Keratinocyte (primary cell): ENCODE measurements at regions not wholly inside any gene's neighbourhood (a gene's known extent, or its start where the extent isn't known, plus 50 kb on each side); places are given as distances from the start of the nearest gene placed in this dataset.

Experiments used
- DNase-seq: peaks from one replicate; pipeline ENCODE4 v3.0.0-alpha.2; 2011; ENCODE audit warnings: low read depth, missing footprints, low spot score
- FAIRE-seq: peaks from 2 replicates; lab custom pipeline; 2011; peaks lifted over from hg19 to GRCh38; lab: Jason Lieb, UNC
- H2AFZ ChIP-seq: 2 replicates; pipeline ENCODE4 v1.6.0; 2012; ENCODE audit warnings: low read length, control low read depth, inconsistent platforms; ENCODE audit not compliant: control insufficient read depth
- H3K27ac ChIP-seq: 2 replicates; pipeline ENCODE4 v1.5.1; 2011; ENCODE audit warnings: low read length; ENCODE audit not compliant: control insufficient read depth, insufficient read depth
- H3K27me3 ChIP-seq: 3 replicates; pipeline ENCODE4 v1.6.0; 2011; ENCODE audit warnings: low read length; ENCODE audit not compliant: control insufficient read depth, insufficient read depth; ENCODE audit errors: extremely low read depth
- H3K36me3 ChIP-seq, 2 experiments: 2 replicates in 1 of 2; 3 replicates in 1 of 2; pipeline ENCODE4 v1.5.1; 2011; ENCODE audit warnings: low read length in 2 of 2, mild to moderate bottlenecking in 1 of 2; ENCODE audit not compliant: control insufficient read depth in 2 of 2, insufficient read depth in 2 of 2; ENCODE audit errors: extremely low read depth in 1 of 2
- H3K4me1 ChIP-seq: 3 replicates; pipeline ENCODE4 v1.5.1; 2011; ENCODE audit warnings: low read length; ENCODE audit not compliant: control insufficient read depth, insufficient read depth; ENCODE audit errors: extremely low read depth
- H3K4me2 ChIP-seq: 3 replicates; pipeline ENCODE4 v1.6.0; 2011; ENCODE audit warnings: low read depth, low read length; ENCODE audit not compliant: control insufficient read depth, insufficient read depth; ENCODE audit errors: extremely low read depth
- H3K4me3 ChIP-seq, 3 experiments: fragments of 200-600 bp in 1 of 3; sonication (generic) in 1 of 3; 2 replicates in 2 of 3; 3 replicates in 1 of 3; pipeline ENCODE4 v1.5.1; 2011 to 2016; ENCODE audit warnings: low read length in 3 of 3, mild to moderate bottlenecking in 3 of 3, control low read depth in 2 of 3, inconsistent platforms in 1 of 3, low read depth in 1 of 3, mixed read lengths in 1 of 3, mixed run types in 1 of 3, moderate library complexity in 1 of 3; ENCODE audit not compliant: control insufficient read depth in 2 of 3, insufficient read depth in 2 of 3; ENCODE audit errors: extremely low read depth in 1 of 3
- H3K79me2 ChIP-seq: 2 replicates; pipeline ENCODE4 v1.6.0; 2012; ENCODE audit warnings: low read length; ENCODE audit not compliant: control insufficient read depth, insufficient read depth
- H3K9ac ChIP-seq: 3 replicates; pipeline ENCODE4 v1.6.0; 2011; ENCODE audit warnings: low read length; ENCODE audit not compliant: control insufficient read depth, insufficient read depth; ENCODE audit errors: extremely low read depth
- H3K9me1 ChIP-seq: 3 replicates; pipeline ENCODE4 v1.6.0; 2011; ENCODE audit warnings: low read length; ENCODE audit not compliant: control insufficient read depth, insufficient read depth; ENCODE audit errors: extremely low read depth
- H3K9me3 ChIP-seq: 2 replicates; pipeline ENCODE4 v1.5.1; 2012; ENCODE audit warnings: low read depth, low read length; ENCODE audit not compliant: control insufficient read depth
- H4K20me1 ChIP-seq: 3 replicates; pipeline ENCODE4 v1.6.0; 2011; ENCODE audit warnings: low read length; ENCODE audit not compliant: control insufficient read depth, insufficient read depth; ENCODE audit errors: extremely low read depth
- EZH2 ChIP-seq: IDR thresholded peaks from one replicate; pipeline ENCODE4 v1.6.1; 2012; ENCODE audit warnings: inconsistent platforms, mild to moderate bottlenecking, low read length, moderate library complexity
- dilution Hi-C: fragments of 300-500 bp; cut with MboI; formaldehyde crosslinking; loops from one replicate; pipeline ENCODE4 v1.7.0; 2020; ENCODE audit warnings: low sequenced_read_pairs; ENCODE audit not compliant: extremely low pct_ligation_motif_present
- TF ChIP-seq, protein P1 (sequence below), 3 experiments: IDR thresholded peaks in 1 of 3; conservative IDR thresholded peaks in 1 of 3; optimal IDR thresholded peaks in 1 of 3; 2 replicates in 2 of 3; 3 replicates in 1 of 3; pipeline versions ENCODE3 to v1.5.1; 2011; ENCODE audit warnings: low read length in 3 of 3, mild to moderate bottlenecking in 3 of 3, moderate library complexity in 2 of 3, control low read depth in 1 of 3, inconsistent platforms in 1 of 3; ENCODE audit not compliant: insufficient read depth in 2 of 3; ENCODE audit errors: extremely low read depth in 1 of 3

DNA sequence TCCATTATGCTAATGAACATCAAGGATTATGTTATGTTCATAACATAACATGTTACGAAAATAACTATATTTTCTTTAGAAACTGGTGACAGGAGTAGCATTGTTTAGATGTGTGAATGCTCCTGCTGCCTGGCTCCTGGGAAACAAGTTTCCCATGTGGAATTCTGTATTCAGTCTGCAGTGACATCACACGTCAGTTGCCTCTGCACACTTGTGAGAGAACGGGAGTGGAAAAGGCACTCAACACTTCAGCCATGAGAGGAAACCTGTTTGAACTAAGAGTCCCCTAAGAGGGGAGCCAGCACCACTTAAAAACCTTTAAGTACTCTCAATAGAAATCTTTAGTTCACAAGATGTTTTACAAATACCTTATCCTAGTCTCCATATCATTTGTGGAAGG lies 140.3 kb upstream of the FAM20C start:
- TF ChIP-seq EZH2 = no peak
- TF ChIP-seq, protein P1, sequence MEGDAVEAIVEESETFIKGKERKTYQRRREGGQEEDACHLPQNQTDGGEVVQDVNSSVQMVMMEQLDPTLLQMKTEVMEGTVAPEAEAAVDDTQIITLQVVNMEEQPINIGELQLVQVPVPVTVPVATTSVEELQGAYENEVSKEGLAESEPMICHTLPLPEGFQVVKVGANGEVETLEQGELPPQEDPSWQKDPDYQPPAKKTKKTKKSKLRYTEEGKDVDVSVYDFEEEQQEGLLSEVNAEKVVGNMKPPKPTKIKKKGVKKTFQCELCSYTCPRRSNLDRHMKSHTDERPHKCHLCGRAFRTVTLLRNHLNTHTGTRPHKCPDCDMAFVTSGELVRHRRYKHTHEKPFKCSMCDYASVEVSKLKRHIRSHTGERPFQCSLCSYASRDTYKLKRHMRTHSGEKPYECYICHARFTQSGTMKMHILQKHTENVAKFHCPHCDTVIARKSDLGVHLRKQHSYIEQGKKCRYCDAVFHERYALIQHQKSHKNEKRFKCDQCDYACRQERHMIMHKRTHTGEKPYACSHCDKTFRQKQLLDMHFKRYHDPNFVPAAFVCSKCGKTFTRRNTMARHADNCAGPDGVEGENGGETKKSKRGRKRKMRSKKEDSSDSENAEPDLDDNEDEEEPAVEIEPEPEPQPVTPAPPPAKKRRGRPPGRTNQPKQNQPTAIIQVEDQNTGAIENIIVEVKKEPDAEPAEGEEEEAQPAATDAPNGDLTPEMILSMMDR (optimal IDR thresholded peaks at IDR 0.05 in 1 of 3, IDR thresholded peaks at IDR 0.05 in 1 of 3, conservative IDR thresholded peaks at IDR 0.05 in 1 of 3; ENCODE audit: extremely low read depth in 1 of 3, insufficient read depth in 2 of 3, low read length in 3 of 3) = no peak
- dilution Hi-C loops = no loop called here

DNA sequence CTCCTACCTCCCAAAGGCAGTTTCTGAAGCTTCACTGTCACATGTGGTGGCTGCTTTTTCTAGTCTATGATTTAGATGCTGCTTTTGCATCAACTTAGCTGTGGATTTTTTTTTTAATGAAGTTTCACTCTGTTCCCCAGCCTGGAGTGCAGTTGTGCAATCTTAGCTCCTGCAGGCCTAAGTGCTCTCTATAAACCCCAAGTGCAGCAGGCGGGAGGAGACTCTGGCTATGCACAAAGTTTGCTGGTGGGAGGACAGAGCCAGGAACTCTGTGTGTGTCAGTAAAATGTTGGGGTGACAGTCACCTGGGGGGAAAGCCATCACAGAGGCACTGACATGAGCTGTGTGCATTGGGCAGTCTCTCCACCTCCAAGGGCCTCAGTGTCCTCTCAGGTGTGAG lies 138.8 kb upstream of the FAM20C start:
- peaks cover 5% of the 10 kb centered on the region for H3K27me3 ChIP-seq
- FAIRE-seq (no peak), DNase-seq (no peak)
- TF ChIP-seq EZH2 = no peak
- TF ChIP-seq, protein P1 (optimal IDR thresholded peaks at IDR 0.05 in 1 of 3, IDR thresholded peaks at IDR 0.05 in 1 of 3, conservative IDR thresholded peaks at IDR 0.05 in 1 of 3; ENCODE audit: extremely low read depth in 1 of 3, insufficient read depth in 2 of 3, low read length in 3 of 3) = no peak
- H3K9me3 ChIP-seq = no peaks in the 10 kb centered on the region
- H4K20me1 ChIP-seq = no peaks in the 10 kb centered on the region
- H3K9ac ChIP-seq = no peak overlapping the region
- H3K4me2 ChIP-seq = no peak overlapping the region
- no peaks in the 10 kb centered on the region for H3K9me1 ChIP-seq
- dilution Hi-C loops = no loop called here
- H3K79me2 ChIP-seq = no peaks in the 10 kb centered on the region
- H3K27ac ChIP-seq = no peak overlapping the region
- H2AFZ ChIP-seq = no peak overlapping the region
- no peaks in the 10 kb centered on the region for H3K36me3 ChIP-seq
- H3K4me1 ChIP-seq = no peaks in the 10 kb centered on the region
- H3K4me3 ChIP-seq = no peak overlapping the region

More for the DNA sequence above, 140.3 kb upstream of the FAM20C start:
- no peaks in the 10 kb centered on the region for H4K20me1 ChIP-seq
- FAIRE-seq (no peak), DNase-seq (no peak)
- no peaks in the 10 kb centered on the region for H3K36me3 ChIP-seq
- no peaks in the 10 kb centered on the region for H3K9me1 ChIP-seq
- peaks cover 5% of the 10 kb centered on the region for H3K27me3 ChIP-seq
- H3K4me2 ChIP-seq = no peak overlapping the region
- H3K4me1 ChIP-seq = no peaks in the 10 kb centered on the region
- no peak overlapping the region for H3K9ac ChIP-seq
- H3K79me2 ChIP-seq = no peaks in the 10 kb centered on the region
- H2AFZ ChIP-seq = no peak overlapping the region
- H3K9me3 ChIP-seq = no peaks in the 10 kb centered on the region
- H3K4me3 ChIP-seq = no peak overlapping the region
- H3K27ac ChIP-seq = no peak overlapping the region
